ENCODE measurements at regions not wholly inside any gene's neighbourhood (a gene's known extent, or its start where the extent isn't known, plus 50 kb on each side); places are given as distances from the start of the nearest gene placed in this dataset.

GRCh38 chr2:183604065-183604464 lies 479.8 kb downstream of the NUP35 start:
- in situ Hi-C loops (cut with MboI; ENCODE audit: low sequenced_read_pairs, unreplicated experiment), result no loop called here
- DNase-seq (ENCODE audit: low spot score), result no peak
- TF ChIP-seq, protein P1, sequence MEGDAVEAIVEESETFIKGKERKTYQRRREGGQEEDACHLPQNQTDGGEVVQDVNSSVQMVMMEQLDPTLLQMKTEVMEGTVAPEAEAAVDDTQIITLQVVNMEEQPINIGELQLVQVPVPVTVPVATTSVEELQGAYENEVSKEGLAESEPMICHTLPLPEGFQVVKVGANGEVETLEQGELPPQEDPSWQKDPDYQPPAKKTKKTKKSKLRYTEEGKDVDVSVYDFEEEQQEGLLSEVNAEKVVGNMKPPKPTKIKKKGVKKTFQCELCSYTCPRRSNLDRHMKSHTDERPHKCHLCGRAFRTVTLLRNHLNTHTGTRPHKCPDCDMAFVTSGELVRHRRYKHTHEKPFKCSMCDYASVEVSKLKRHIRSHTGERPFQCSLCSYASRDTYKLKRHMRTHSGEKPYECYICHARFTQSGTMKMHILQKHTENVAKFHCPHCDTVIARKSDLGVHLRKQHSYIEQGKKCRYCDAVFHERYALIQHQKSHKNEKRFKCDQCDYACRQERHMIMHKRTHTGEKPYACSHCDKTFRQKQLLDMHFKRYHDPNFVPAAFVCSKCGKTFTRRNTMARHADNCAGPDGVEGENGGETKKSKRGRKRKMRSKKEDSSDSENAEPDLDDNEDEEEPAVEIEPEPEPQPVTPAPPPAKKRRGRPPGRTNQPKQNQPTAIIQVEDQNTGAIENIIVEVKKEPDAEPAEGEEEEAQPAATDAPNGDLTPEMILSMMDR (IDR thresholded peaks at IDR 0.05; ENCODE audit: borderline replicate concordance, control extremely low read depth, extremely low read depth, insufficient read depth, missing control alignments), result no peak

DNA sequence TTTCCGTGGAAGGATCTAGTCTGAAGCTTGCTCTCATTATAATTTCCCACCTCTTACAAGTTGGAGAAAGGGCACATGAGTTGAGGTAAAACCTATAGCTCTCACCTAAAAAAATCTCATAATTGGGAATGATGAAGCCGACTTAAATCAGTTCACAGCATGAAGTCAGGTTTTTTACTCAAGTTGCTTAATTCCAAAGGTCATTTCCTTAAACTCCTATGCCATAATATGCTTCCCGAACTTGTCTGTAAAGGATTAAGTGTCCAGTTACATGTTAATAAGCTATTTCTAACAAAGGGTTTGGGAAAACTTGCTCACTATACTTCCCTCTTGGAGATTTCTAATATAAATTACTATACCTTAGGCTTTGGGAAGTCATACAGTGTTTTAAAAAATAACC lies 481.2 kb downstream of the NUP35 start:
- no peak for DNase-seq (ENCODE audit: low spot score)
- TF ChIP-seq, protein P1 (IDR thresholded peaks at IDR 0.05; ENCODE audit: borderline replicate concordance, control extremely low read depth, extremely low read depth, insufficient read depth, missing control alignments), result no peak
- in situ Hi-C loops (cut with MboI; ENCODE audit: low sequenced_read_pairs, unreplicated experiment), result no loop called here

GRCh38 chr2:183606022-183606717 lies 481.9 kb downstream of the NUP35 start:
- in situ Hi-C loops (cut with MboI; ENCODE audit: low sequenced_read_pairs, unreplicated experiment), result no loop called here
- TF ChIP-seq, protein P1 (IDR thresholded peaks at IDR 0.05; ENCODE audit: borderline replicate concordance, control extremely low read depth, extremely low read depth, insufficient read depth, missing control alignments), result no peak
- no peak for DNase-seq (ENCODE audit: low spot score)

DNA sequence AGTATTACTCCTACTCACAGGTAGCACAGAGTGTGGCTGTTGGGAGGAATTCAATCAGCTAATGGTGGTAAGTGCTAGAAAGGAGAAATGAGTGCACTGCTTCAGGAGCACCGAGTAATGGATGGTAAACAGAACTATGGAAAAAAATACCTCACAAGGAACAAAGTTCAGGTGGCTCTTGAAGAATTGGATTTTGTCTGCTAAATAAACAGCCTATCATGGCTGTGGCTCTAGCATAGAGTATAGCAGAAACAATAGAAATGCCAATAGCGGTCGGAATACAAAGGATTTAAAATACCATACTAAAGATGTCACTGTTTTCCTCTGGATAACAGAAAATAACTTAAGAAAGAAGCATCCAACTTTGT lies 482.5 kb downstream of the NUP35 start:
- TF ChIP-seq, protein P1 (IDR thresholded peaks at IDR 0.05; ENCODE audit: borderline replicate concordance, control extremely low read depth, extremely low read depth, insufficient read depth, missing control alignments), result no peak
- in situ Hi-C loops (cut with MboI; ENCODE audit: low sequenced_read_pairs, unreplicated experiment), result no loop called here

DNA sequence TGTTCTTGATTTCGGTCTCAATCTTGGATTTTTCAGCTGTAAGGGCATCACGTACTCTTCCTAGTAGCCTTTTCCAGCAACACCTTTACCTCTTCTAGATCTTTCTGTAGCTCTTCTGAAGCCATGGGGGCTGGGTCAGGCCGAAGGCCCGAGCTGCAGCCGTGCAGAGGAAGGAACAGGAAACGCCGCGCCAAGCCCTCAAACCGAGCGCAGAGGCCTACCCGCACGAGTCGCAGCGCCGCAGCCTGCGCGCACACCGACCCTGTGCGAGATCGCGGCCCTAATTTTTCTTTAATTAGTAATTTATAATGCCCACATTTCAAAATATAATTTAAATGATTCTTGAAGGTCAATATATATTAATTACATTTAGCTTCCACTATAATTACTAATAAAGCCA lies 483.8 kb downstream of the NUP35 start:
- no peak for DNase-seq (ENCODE audit: low spot score)
- TF ChIP-seq, protein P1 (IDR thresholded peaks at IDR 0.05; ENCODE audit: borderline replicate concordance, control extremely low read depth, extremely low read depth, insufficient read depth, missing control alignments), result no peak
- in situ Hi-C loops (cut with MboI; ENCODE audit: low sequenced_read_pairs, unreplicated experiment), result no loop called here

More for the DNA sequence above, 482.5 kb downstream of the NUP35 start:
- no peak for DNase-seq (ENCODE audit: low spot score)

DNA sequence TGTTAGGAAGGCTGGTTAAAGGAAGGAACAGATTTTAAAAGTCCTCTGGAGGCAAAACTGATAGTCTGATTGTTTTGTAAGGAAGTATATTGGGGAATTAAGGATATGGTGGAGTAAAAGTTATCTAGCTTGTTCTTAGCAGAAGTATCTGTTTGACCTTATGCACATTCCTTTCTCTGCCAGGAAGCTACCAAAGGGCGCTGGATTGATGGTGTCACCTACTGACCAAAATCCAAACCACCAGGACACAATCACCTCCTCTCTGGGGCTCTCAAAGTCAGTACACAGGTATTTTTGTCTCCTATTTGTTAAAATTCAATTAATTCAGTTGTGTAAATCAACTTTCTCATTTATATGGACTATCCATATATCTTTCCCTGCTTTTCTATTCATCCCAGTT lies 484.5 kb downstream of the NUP35 start:
- DNase-seq (ENCODE audit: low spot score), result no peak
- TF ChIP-seq, protein P1 (IDR thresholded peaks at IDR 0.05; ENCODE audit: borderline replicate concordance, control extremely low read depth, extremely low read depth, insufficient read depth, missing control alignments), result no peak
- in situ Hi-C loops (cut with MboI; ENCODE audit: low sequenced_read_pairs, unreplicated experiment), result no loop called here
